ENCODE measurements at regions not wholly inside any gene's neighbourhood (a gene's known extent, or its start where the extent isn't known, plus 50 kb on each side); places are given as distances from the start of the nearest gene placed in this dataset.

GRCh38 chr5:86095092-86095491 is 522.6 kb upstream of the COX7C start:
- Histone ChIP-seq H3K27me3 (ENCODE audit: insufficient read depth, low read length, poor library complexity) (no peaks in the 10 kb centered on the region), H2AK5ac (ENCODE audit: low read length) (no peak overlapping the region), H3K18ac (ENCODE audit: low read length) (no peak overlapping the region), H3K4me1 (ENCODE audit: control insufficient read depth, low read depth, low read length) (no peaks in the 10 kb centered on the region), H3K27ac (ENCODE audit: low read depth, low read length) (no peak overlapping the region), H3K23ac (ENCODE audit: low read length) (no peak overlapping the region), H2BK120ac (ENCODE audit: low read depth, low read length) (no peak overlapping the region), H3K56ac (ENCODE audit: low read length) (no peak overlapping the region), H2BK15ac (replicated peaks; ENCODE audit: low read depth) (no peak overlapping the region), H3K4ac (ENCODE audit: low read depth, low read length) (no peak overlapping the region), H4K5ac (ENCODE audit: low read length) (no peak overlapping the region), H3K4me3 (ENCODE audit: low read length) (no peak overlapping the region), H3K79me1 (ENCODE audit: low read length) (no peaks in the 10 kb centered on the region), H3K79me2 (ENCODE audit: control insufficient read depth, insufficient read depth, low read length) (no peaks in the 10 kb centered on the region), H3K36me3 (ENCODE audit: control insufficient read depth, insufficient read depth, low read length) (no peaks in the 10 kb centered on the region), H4K8ac (ENCODE audit: low read depth, low read length) (no peak overlapping the region), H3K9ac (ENCODE audit: low read length) (no peak overlapping the region), H2BK5ac (ENCODE audit: low read length) (no peak overlapping the region), H3K4me2 (ENCODE audit: low read length) (no peak overlapping the region)
- no CpG with 5 or more reads among the region's 1 CpG for WGBS (ENCODE audit: extremely low coverage, insufficient coverage, low lambda C conversion rate)
- no peak for DNase-seq

- Histone ChIP-seq H3K36me3 (ENCODE audit: control insufficient read depth, insufficient read depth, low read length) (no peaks in the 10 kb centered on the region), H3K56ac (ENCODE audit: low read length) (peak overlapping the region; percentile 15), H2BK5ac (ENCODE audit: low read length) (no peak overlapping the region), H3K4me2 (ENCODE audit: low read length) (no peak overlapping the region), H3K4me3 (ENCODE audit: low read length) (no peak overlapping the region), H4K5ac (ENCODE audit: low read length) (no peak overlapping the region), H3K9ac (ENCODE audit: low read length) (no peak overlapping the region), H3K4me1 (ENCODE audit: control insufficient read depth, low read depth, low read length) (no peaks in the 10 kb centered on the region), H2BK120ac (ENCODE audit: low read depth, low read length) (no peak overlapping the region), H3K18ac (ENCODE audit: low read length) (no peak overlapping the region), H3K23ac (ENCODE audit: low read length) (no peak overlapping the region), H2BK15ac (replicated peaks; ENCODE audit: low read depth) (no peak overlapping the region), H2AK5ac (ENCODE audit: low read length) (no peak overlapping the region), H3K79me2 (ENCODE audit: control insufficient read depth, insufficient read depth, low read length) (no peaks in the 10 kb centered on the region), H3K4ac (ENCODE audit: low read depth, low read length) (no peak overlapping the region), H3K27ac (ENCODE audit: low read depth, low read length) (no peak overlapping the region), H3K79me1 (ENCODE audit: low read length) (no peaks in the 10 kb centered on the region), H4K8ac (ENCODE audit: low read depth, low read length) (no peak overlapping the region), H3K27me3 (ENCODE audit: insufficient read depth, low read length, poor library complexity) (no peaks in the 10 kb centered on the region)
- WGBS (ENCODE audit: extremely low coverage, insufficient coverage, low lambda C conversion rate): no CpG with 5 or more reads among the region's 6 CpGs
- no peak for DNase-seq
Observed at GRCh38 chr5:86101966-86102365, 515.8 kb upstream of the COX7C start.

GRCh38 chr5:86108825-86109224 is 508.9 kb upstream of the COX7C start:
- Histone ChIP-seq H3K9ac (ENCODE audit: low read length) (no peak overlapping the region), H3K18ac (ENCODE audit: low read length) (no peak overlapping the region), H3K23ac (ENCODE audit: low read length) (no peak overlapping the region), H3K56ac (ENCODE audit: low read length) (no peak overlapping the region), H4K5ac (ENCODE audit: low read length) (no peak overlapping the region), H2BK5ac (ENCODE audit: low read length) (no peak overlapping the region), H3K4ac (ENCODE audit: low read depth, low read length) (no peak overlapping the region), H3K4me2 (ENCODE audit: low read length) (no peak overlapping the region), H3K4me3 (ENCODE audit: low read length) (no peak overlapping the region), H3K79me2 (ENCODE audit: control insufficient read depth, insufficient read depth, low read length) (no peaks in the 10 kb centered on the region), H3K27me3 (ENCODE audit: insufficient read depth, low read length, poor library complexity) (no peaks in the 10 kb centered on the region), H2BK15ac (replicated peaks; ENCODE audit: low read depth) (no peak overlapping the region), H2BK120ac (ENCODE audit: low read depth, low read length) (no peak overlapping the region), H3K4me1 (ENCODE audit: control insufficient read depth, low read depth, low read length) (no peaks in the 10 kb centered on the region), H2AK5ac (ENCODE audit: low read length) (no peak overlapping the region), H4K8ac (ENCODE audit: low read depth, low read length) (no peak overlapping the region), H3K79me1 (ENCODE audit: low read length) (no peaks in the 10 kb centered on the region), H3K36me3 (ENCODE audit: control insufficient read depth, insufficient read depth, low read length) (no peaks in the 10 kb centered on the region), H3K27ac (ENCODE audit: low read depth, low read length) (no peak overlapping the region)
- no CpG with 5 or more reads among the region's 6 CpGs for WGBS (ENCODE audit: extremely low coverage, insufficient coverage, low lambda C conversion rate)
- no peak for DNase-seq

GRCh38 chr5:86112249-86112648 is 505.5 kb upstream of the COX7C start:
- no peak overlapping the region for H2BK5ac ChIP-seq (ENCODE audit: low read length)
- H3K4me2 ChIP-seq (ENCODE audit: low read length): no peak overlapping the region
- no peaks in the 10 kb centered on the region for H3K79me2 ChIP-seq (ENCODE audit: control insufficient read depth, insufficient read depth, low read length)
- no peak overlapping the region for H3K18ac ChIP-seq (ENCODE audit: low read length)
- H4K5ac ChIP-seq (ENCODE audit: low read length): no peak overlapping the region
- no peaks in the 10 kb centered on the region for H3K36me3 ChIP-seq (ENCODE audit: control insufficient read depth, insufficient read depth, low read length)
- no peak overlapping the region for H3K56ac ChIP-seq (ENCODE audit: low read length)
- no peak overlapping the region for H2AK5ac ChIP-seq (ENCODE audit: low read length)
- no peak overlapping the region for H4K8ac ChIP-seq (ENCODE audit: low read depth, low read length)
- H3K9ac ChIP-seq (ENCODE audit: low read length): no peak overlapping the region
- H3K4ac ChIP-seq (ENCODE audit: low read depth, low read length): no peak overlapping the region
- H3K23ac ChIP-seq (ENCODE audit: low read length): no peak overlapping the region
- H2BK120ac ChIP-seq (ENCODE audit: low read depth, low read length): no peak overlapping the region
- H3K27ac ChIP-seq (ENCODE audit: low read depth, low read length): no peak overlapping the region
- H3K27me3 ChIP-seq (ENCODE audit: insufficient read depth, low read length, poor library complexity): no peaks in the 10 kb centered on the region
- H3K4me1 ChIP-seq (ENCODE audit: control insufficient read depth, low read depth, low read length): no peaks in the 10 kb centered on the region
- no peak overlapping the region for H3K4me3 ChIP-seq (ENCODE audit: low read length)
- no peaks in the 10 kb centered on the region for H3K79me1 ChIP-seq (ENCODE audit: low read length)
- H2BK15ac ChIP-seq (replicated peaks; ENCODE audit: low read depth): no peak overlapping the region
- DNase-seq: no peak

GRCh38 chr5:86115164-86115563 is 502.6 kb upstream of the COX7C start:
- Histone ChIP-seq H3K9ac (ENCODE audit: low read length) (no peak overlapping the region), H4K5ac (ENCODE audit: low read length) (no peak overlapping the region), H3K4me3 (ENCODE audit: low read length) (no peak overlapping the region), H3K36me3 (ENCODE audit: control insufficient read depth, insufficient read depth, low read length) (no peaks in the 10 kb centered on the region), H3K23ac (ENCODE audit: low read length) (no peak overlapping the region), H4K8ac (ENCODE audit: low read depth, low read length) (no peak overlapping the region), H3K4me1 (ENCODE audit: control insufficient read depth, low read depth, low read length) (no peaks in the 10 kb centered on the region), H3K27me3 (ENCODE audit: insufficient read depth, low read length, poor library complexity) (no peaks in the 10 kb centered on the region), H3K4me2 (ENCODE audit: low read length) (no peak overlapping the region), H2AK5ac (ENCODE audit: low read length) (no peak overlapping the region), H2BK5ac (ENCODE audit: low read length) (no peak overlapping the region), H2BK15ac (replicated peaks; ENCODE audit: low read depth) (no peak overlapping the region), H3K56ac (ENCODE audit: low read length) (no peak overlapping the region), H3K4ac (ENCODE audit: low read depth, low read length) (no peak overlapping the region), H3K18ac (ENCODE audit: low read length) (no peak overlapping the region), H2BK120ac (ENCODE audit: low read depth, low read length) (no peak overlapping the region), H3K79me2 (ENCODE audit: control insufficient read depth, insufficient read depth, low read length) (no peaks in the 10 kb centered on the region), H3K27ac (ENCODE audit: low read depth, low read length) (no peak overlapping the region), H3K79me1 (ENCODE audit: low read length) (no peaks in the 10 kb centered on the region)
- no peak for DNase-seq
- WGBS (ENCODE audit: extremely low coverage, insufficient coverage, low lambda C conversion rate): no CpG with 5 or more reads among the region's 1 CpG

GRCh38 chr5:86118542-86118941 is 499.2 kb upstream of the COX7C start:
- H2BK5ac ChIP-seq (ENCODE audit: low read length): no peak overlapping the region
- DNase-seq: peak; percentile 10
- WGBS (ENCODE audit: extremely low coverage, insufficient coverage, low lambda C conversion rate): no CpG with 5 or more reads among the region's 1 CpG
- H2BK15ac ChIP-seq (replicated peaks; ENCODE audit: low read depth): no peak overlapping the region
- no peak overlapping the region for H3K4me3 ChIP-seq (ENCODE audit: low read length)
- H3K4me2 ChIP-seq (ENCODE audit: low read length): no peak overlapping the region
- no peaks in the 10 kb centered on the region for H3K4me1 ChIP-seq (ENCODE audit: control insufficient read depth, low read depth, low read length)
- H4K5ac ChIP-seq (ENCODE audit: low read length): no peak overlapping the region
- no peak overlapping the region for H3K9ac ChIP-seq (ENCODE audit: low read length)
- H3K4ac ChIP-seq (ENCODE audit: low read depth, low read length): no peak overlapping the region
- no peak overlapping the region for H3K56ac ChIP-seq (ENCODE audit: low read length)
- H4K8ac ChIP-seq (ENCODE audit: low read depth, low read length): no peak overlapping the region
- no peak overlapping the region for H2AK5ac ChIP-seq (ENCODE audit: low read length)
- H3K36me3 ChIP-seq (ENCODE audit: control insufficient read depth, insufficient read depth, low read length): no peaks in the 10 kb centered on the region
- no peaks in the 10 kb centered on the region for H3K79me1 ChIP-seq (ENCODE audit: low read length)
- no peak overlapping the region for H3K27ac ChIP-seq (ENCODE audit: low read depth, low read length)
- H3K79me2 ChIP-seq (ENCODE audit: control insufficient read depth, insufficient read depth, low read length): no peaks in the 10 kb centered on the region
- no peaks in the 10 kb centered on the region for H3K27me3 ChIP-seq (ENCODE audit: insufficient read depth, low read length, poor library complexity)
- H3K18ac ChIP-seq (ENCODE audit: low read length): no peak overlapping the region
- no peak overlapping the region for H3K23ac ChIP-seq (ENCODE audit: low read length)
- no peak overlapping the region for H2BK120ac ChIP-seq (ENCODE audit: low read depth, low read length)
